Endothelial cell of umbilical vein (primary cell): ENCODE measurements at regions not wholly inside any gene's neighbourhood (a gene's known extent, or its start where the extent isn't known, plus 50 kb on each side); places are given as distances from the start of the nearest gene placed in this dataset.

Source experiments
- BruUV-seq: library from RNA; stranded (reverse); fragments of 400-500 nt; replicated peaks from 2 replicates; lab custom pipeline; 2021; lab: Mats Ljungman, UMichigan
- CTCF ChIA-PET: fragments of 300-600, 350-600 bp; sonication (Branson Sonifier 250); formaldehyde crosslinking; loops from one replicate; lab custom pipeline; 2021; ENCODE audit warnings: antibody characterized with exemption, inconsistent platforms; lab: Charles Lee
- POLR2A ChIA-PET: fragments of 300-600, 350-600 bp; sonication (Branson Sonifier 250); formaldehyde crosslinking; loops from one replicate; lab custom pipeline; 2021; ENCODE audit warnings: antibody characterized with exemption, inconsistent platforms; lab: Charles Lee
- DNase-seq: peaks from one replicate; pipeline ENCODE4 v3.0.0-alpha.2; 2011; ENCODE audit warnings: low read depth, low spot score
- FAIRE-seq: peaks from 2 replicates; lab custom pipeline; 2011; peaks lifted over from hg19 to GRCh38; lab: Jason Lieb, UNC
- H2AFZ ChIP-seq: 2 replicates; pipeline ENCODE4 v1.6.0; 2012; ENCODE audit warnings: low read depth, low read length, control low read depth, inconsistent platforms
- H3K27ac ChIP-seq: 2 replicates; pipeline ENCODE4 v1.5.1; 2011; ENCODE audit warnings: low read depth, mild to moderate bottlenecking, control low read depth, low read length, moderate library complexity; ENCODE audit not compliant: insufficient read depth
- H3K27me3 ChIP-seq, 2 experiments: 2 replicates each; pipeline versions ENCODE4 v1.6.0 to v1.6.1; 2011; ENCODE audit warnings: low read length in 2 of 2, mixed read lengths in 1 of 2; ENCODE audit not compliant: control insufficient read depth in 2 of 2, insufficient read depth in 2 of 2
- H3K36me3 ChIP-seq, 2 experiments: 2 replicates in 1 of 2; 3 replicates in 1 of 2; pipeline ENCODE4 v1.5.1; 2011; ENCODE audit warnings: low read length in 2 of 2, mild to moderate bottlenecking in 1 of 2, moderate library complexity in 1 of 2; ENCODE audit not compliant: control insufficient read depth in 2 of 2, insufficient read depth in 2 of 2; ENCODE audit errors: extremely low read depth in 1 of 2
- H3K4me1 ChIP-seq: 3 replicates; pipeline ENCODE4 v1.5.1; 2011; ENCODE audit warnings: mild to moderate bottlenecking, low read length; ENCODE audit not compliant: control insufficient read depth, insufficient read depth; ENCODE audit errors: extremely low read depth
- H3K4me2 ChIP-seq: 2 replicates; pipeline ENCODE4 v1.6.1; 2011; ENCODE audit warnings: low read length, control low read depth, mixed read lengths; ENCODE audit not compliant: insufficient read depth
- H3K4me3 ChIP-seq, 3 experiments: fragments of 200-600 bp in 1 of 3; sonication (generic), shearing (Covaris generic) in 1 of 3; replicated peaks in 1 of 3; 2 replicates each; pipeline ENCODE4 v1.5.1; 2011 to 2016; ENCODE audit warnings: control low read depth in 3 of 3, low read length in 3 of 3, mild to moderate bottlenecking in 2 of 3, inconsistent platforms in 1 of 3, low read depth in 1 of 3, moderate library complexity in 1 of 3; ENCODE audit not compliant: insufficient read depth in 1 of 3
- H3K79me2 ChIP-seq: 2 replicates; pipeline ENCODE4 v1.6.0; 2012; ENCODE audit warnings: low read length, inconsistent platforms; ENCODE audit not compliant: control insufficient read depth, insufficient read depth
- H3K9ac ChIP-seq: replicated peaks from 2 replicates; pipeline ENCODE3; 2011; ENCODE audit warnings: low read length, control low read depth; ENCODE audit not compliant: insufficient read depth; ENCODE audit errors: extremely low read depth
- H3K9me1 ChIP-seq: replicated peaks from 3 replicates; pipeline ENCODE4 v1.6.0; 2011; ENCODE audit warnings: mild to moderate bottlenecking, low read length; ENCODE audit not compliant: control insufficient read depth, insufficient read depth; ENCODE audit errors: extremely low read depth
- H3K9me3 ChIP-seq: replicated peaks from 2 replicates; pipeline ENCODE4 v1.5.1; 2012; ENCODE audit warnings: low read length, inconsistent platforms; ENCODE audit not compliant: control insufficient read depth, insufficient read depth
- H4K20me1 ChIP-seq: replicated peaks from 2 replicates; pipeline ENCODE3; 2011; ENCODE audit warnings: mild to moderate bottlenecking, low read length; ENCODE audit not compliant: control insufficient read depth, insufficient read depth; ENCODE audit errors: extremely low read depth
- CTCF ChIP-seq, 2 donors: IDR thresholded peaks; 1 replicate in 1 of 2; 2 replicates in 1 of 2; pipeline ENCODE4 v1.5.1; 2011; ENCODE audit warnings: low read length in 2 of 2, mild to moderate bottlenecking in 2 of 2, moderate library complexity in 2 of 2, control low read depth in 1 of 2, inconsistent platforms in 1 of 2, low read depth in 1 of 2; ENCODE audit not compliant: insufficient read depth in 1 of 2; ENCODE audit errors: extremely low read depth in 1 of 2
- EZH2 ChIP-seq: IDR thresholded peaks from 2 replicates; pipeline ENCODE4 v1.6.1; 2012; ENCODE audit warnings: borderline replicate concordance, low read depth, mild to moderate bottlenecking, moderate library complexity, low read length, inconsistent platforms; ENCODE audit not compliant: severe bottlenecking
- FOS ChIP-seq: IDR thresholded peaks from 2 replicates; pipeline ENCODE4 v1.6.1; 2011; ENCODE audit warnings: mild to moderate bottlenecking, low read length, moderate library complexity, borderline replicate concordance; ENCODE audit not compliant: insufficient read depth
- GATA2 ChIP-seq: IDR thresholded peaks from 2 replicates; pipeline ENCODE4 v1.7.0; 2011; ENCODE audit warnings: low read depth, mild to moderate bottlenecking, moderate library complexity, mixed read lengths, low read length; ENCODE audit not compliant: insufficient read length, insufficient read depth
- JUN ChIP-seq: IDR thresholded peaks from 2 replicates; pipeline ENCODE4 v1.6.1; 2011; ENCODE audit warnings: borderline replicate concordance, low read depth; ENCODE audit not compliant: insufficient read length, insufficient read depth
- MAX ChIP-seq: IDR thresholded peaks from 2 replicates; pipeline ENCODE4 v1.6.1; 2011; ENCODE audit not compliant: insufficient read depth, insufficient read length
- MYC ChIP-seq: IDR thresholded peaks from one replicate; pipeline ENCODE4 v1.6.1; 2011; ENCODE audit warnings: mild to moderate bottlenecking, low read depth, low read length
- POLR2A ChIP-seq: IDR thresholded peaks from 2 replicates; pipeline ENCODE4 v1.6.1; 2012; ENCODE audit warnings: low read depth, mild to moderate bottlenecking, control low read depth, low read length
- POLR2AphosphoS5 ChIP-seq: IDR thresholded peaks from 2 replicates; pipeline ENCODE4 v1.6.1; 2012; ENCODE audit warnings: low read depth, mild to moderate bottlenecking, control low read depth, low read length, moderate library complexity; ENCODE audit not compliant: insufficient read depth
- dilution Hi-C: fragments of 300-500 bp; cut with MboI; formaldehyde crosslinking; loops from one replicate; pipeline ENCODE4 v1.15.0; 2019; ENCODE audit warnings: low sequenced_read_pairs; ENCODE audit not compliant: extremely low pct_ligation_motif_present
- intact Hi-C: fragments of 100-400 bp; cut with micrococcal nuclease; formaldehyde crosslinking; loops from one replicate; pipeline ENCODE4 v1.10.0; 2022

GRCh38 chr11:15774388-15774939 lies 581.9 kb downstream of the SOX6 start:
- intact Hi-C loops (no loop called here), dilution Hi-C loops (no loop called here)
- Histone ChIP-seq H3K79me2 (no peaks in the 10 kb centered on the region), H3K9ac (no peak overlapping the region), H2AFZ (no peak overlapping the region), H3K27ac (no peak overlapping the region), H3K27me3 (no peaks in the 10 kb centered on the region), H3K4me3 (no peak overlapping the region), H3K36me3 (no peaks in the 10 kb centered on the region), H4K20me1 (no peaks in the 10 kb centered on the region), H3K4me2 (no peak overlapping the region), H3K9me3 (no peaks in the 10 kb centered on the region), H3K9me1 (no peaks in the 10 kb centered on the region), H3K4me1 (no peaks in the 10 kb centered on the region)
- DNase-seq: no peak
- no peak for FAIRE-seq
- BruUV-seq: no TSS peak
- ChIA-PET POLR2A (no interaction called here), CTCF (interaction anchor here (1.4 kb wide), 1 partner anchor 839 kb away, joined by 3 read pairs; no protein-coding TSS in a partner anchor)
- TF ChIP-seq POLR2A: no peak
- no peak for TF ChIP-seq EZH2
- no peak for TF ChIP-seq CTCF (IDR thresholded peaks at IDR 0.05; ENCODE audit: extremely low read depth in 1 of 2, insufficient read depth in 1 of 2, low read depth in 1 of 2, low read length in 2 of 2)
- TF ChIP-seq JUN: no peak
- no peak for TF ChIP-seq MYC
- no peak for TF ChIP-seq MAX
- no peak for TF ChIP-seq GATA2
- no peak for TF ChIP-seq POLR2AphosphoS5
- TF ChIP-seq FOS: no peak
